ENCODE measurements at regions not wholly inside any gene's neighbourhood (a gene's known extent, or its start where the extent isn't known, plus 50 kb on each side); places are given as distances from the start of the nearest gene placed in this dataset.

GRCh38 chr22:49138250-49138790 lies 689.4 kb downstream of the BRD1 start:
- DNase-seq: no peak

- no peak for DNase-seq
Measured at GRCh38 chr22:49137206-49137840, 690.4 kb downstream of the BRD1 start.

- DNase-seq: no peak
Measured at GRCh38 chr22:49136816-49137180, 690.9 kb downstream of the BRD1 start.

- DNase-seq: no peak
Measured at GRCh38 chr22:49136041-49136815, 691.4 kb downstream of the BRD1 start.

GRCh38 chr22:49134076-49134475 lies 693.6 kb downstream of the BRD1 start:
- DNase-seq: no peak

GRCh38 chr22:49133541-49133940 lies 694.1 kb downstream of the BRD1 start:
- no peak for DNase-seq

GRCh38 chr22:49132009-49132408 lies 695.7 kb downstream of the BRD1 start:
- DNase-seq: no peak

- no peak for DNase-seq
Measured at GRCh38 chr22:49129736-49130135, 697.9 kb downstream of the BRD1 start.

GRCh38 chr22:49128874-49129273 lies 698.8 kb downstream of the BRD1 start:
- DNase-seq: no peak

GRCh38 chr22:49124608-49125007 lies 703.1 kb downstream of the BRD1 start:
- no peak for DNase-seq

- DNase-seq: no peak
Measured at GRCh38 chr22:49123621-49124192, 704.0 kb downstream of the BRD1 start.

GRCh38 chr22:49119551-49119952 lies 708.1 kb downstream of the BRD1 start:
- DNase-seq: no peak

GRCh38 chr22:49118065-49118464 lies 709.6 kb downstream of the BRD1 start:
- DNase-seq: no peak

GRCh38 chr22:49117486-49117885 lies 710.2 kb downstream of the BRD1 start:
- DNase-seq: no peak

GRCh38 chr22:49116486-49117120 lies 711.1 kb downstream of the BRD1 start:
- no peak for DNase-seq

- no peak for DNase-seq
Measured at GRCh38 chr22:49116021-49116420, 711.7 kb downstream of the BRD1 start.

- no peak for DNase-seq
Measured at GRCh38 chr22:49115197-49115596, 712.5 kb downstream of the BRD1 start.

- no peak for DNase-seq
Measured at GRCh38 chr22:49113758-49114157, 713.9 kb downstream of the BRD1 start.

GRCh38 chr22:49112661-49113626 lies 714.7 kb downstream of the BRD1 start:
- no peak for DNase-seq

GRCh38 chr22:49112176-49112575 lies 715.5 kb downstream of the BRD1 start:
- no peak for DNase-seq

- no peak for DNase-seq
Measured at GRCh38 chr22:49111085-49111484, 716.6 kb downstream of the BRD1 start.

- DNase-seq: no peak
Measured at GRCh38 chr22:49108636-49109315, 718.9 kb downstream of the BRD1 start.
